ENCODE measurements at regions not wholly inside any gene's neighbourhood (a gene's known extent, or its start where the extent isn't known, plus 50 kb on each side); places are given as distances from the start of the nearest gene placed in this dataset.

GRCh38 chr4:84407554-84408407, 91.3 kb downstream of the NKX6-1 start:
- DNase-seq = no peak
- Histone ChIP-seq H3K27ac (no peak overlapping the region), H3K4me3 (no peak overlapping the region), H3K4me1 (no peaks in the 10 kb centered on the region), H3K9me3 (no peaks in the 10 kb centered on the region), H3K36me3 (no peaks in the 10 kb centered on the region), H3K27me3 (no peaks in the 10 kb centered on the region)
- in situ Hi-C loops (cut with MboI; ENCODE audit: low sequenced_read_pairs in 4 of 4) (no loop called here), intact Hi-C loops (cut with DNase I; ENCODE audit: low total_unique reads) (no loop called here)
- ATAC-seq = no peak
- TF ChIP-seq POLR2A (IDR thresholded peaks at IDR 0.05) (no peak), CTCF (IDR thresholded peaks at IDR 0.05 in 4 of 5, conservative IDR thresholded peaks at IDR 0.05 in 1 of 5) (no peak)

- DNase-seq (no peak), ATAC-seq (no peak)
- no peaks in the 10 kb centered on the region for H3K27me3 ChIP-seq
- no peak overlapping the region for H3K27ac ChIP-seq
- in situ Hi-C loops (cut with MboI; ENCODE audit: low sequenced_read_pairs in 4 of 4) = no loop called here
- TF ChIP-seq POLR2A (IDR thresholded peaks at IDR 0.05) (no peak), CTCF (IDR thresholded peaks at IDR 0.05 in 4 of 5, conservative IDR thresholded peaks at IDR 0.05 in 1 of 5) (no peak)
- H3K36me3 ChIP-seq = no peaks in the 10 kb centered on the region
- no peaks in the 10 kb centered on the region for H3K9me3 ChIP-seq
- no peak overlapping the region for H3K4me3 ChIP-seq
- no peaks in the 10 kb centered on the region for H3K4me1 ChIP-seq
- intact Hi-C loops (cut with DNase I; ENCODE audit: low total_unique reads) = no loop called here
Observed at GRCh38 chr4:84403656-84404055, 95.4 kb downstream of the NKX6-1 start.

- DNase-seq (no peak), ATAC-seq (no peak)
- H3K27me3 ChIP-seq = no peaks in the 10 kb centered on the region
- TF ChIP-seq CTCF (IDR thresholded peaks at IDR 0.05 in 4 of 5, conservative IDR thresholded peaks at IDR 0.05 in 1 of 5) (no peak), POLR2A (IDR thresholded peaks at IDR 0.05) (no peak)
- H3K36me3 ChIP-seq = no peaks in the 10 kb centered on the region
- H3K4me1 ChIP-seq = no peaks in the 10 kb centered on the region
- no peak overlapping the region for H3K27ac ChIP-seq
- intact Hi-C loops (cut with DNase I; ENCODE audit: low total_unique reads) (no loop called here), in situ Hi-C loops (cut with MboI; ENCODE audit: low sequenced_read_pairs in 4 of 4) (no loop called here)
- H3K9me3 ChIP-seq = no peaks in the 10 kb centered on the region
- no peak overlapping the region for H3K4me3 ChIP-seq
Observed at GRCh38 chr4:84401701-84402306, 97.3 kb downstream of the NKX6-1 start.

GRCh38 chr4:84394386-84394785, 104.7 kb downstream of the NKX6-1 start:
- no peak for ATAC-seq
- no peaks in the 10 kb centered on the region for H3K4me1 ChIP-seq
- DNase-seq = no peak
- H3K27me3 ChIP-seq = no peaks in the 10 kb centered on the region
- intact Hi-C loops (cut with DNase I; ENCODE audit: low total_unique reads) (no loop called here), in situ Hi-C loops (cut with MboI; ENCODE audit: low sequenced_read_pairs in 4 of 4) (no loop called here)
- no peaks in the 10 kb centered on the region for H3K36me3 ChIP-seq
- no peak for TF ChIP-seq CTCF (IDR thresholded peaks at IDR 0.05 in 4 of 5, conservative IDR thresholded peaks at IDR 0.05 in 1 of 5)
- no peak for TF ChIP-seq POLR2A (IDR thresholded peaks at IDR 0.05)
- H3K27ac ChIP-seq = no peak overlapping the region
- H3K9me3 ChIP-seq = no peaks in the 10 kb centered on the region
- no peak overlapping the region for H3K4me3 ChIP-seq
